Coronary artery (tissue), 2 donors: ENCODE measurements at regions not wholly inside any gene's neighbourhood (a gene's known extent, or its start where the extent isn't known, plus 50 kb on each side); places are given as distances from the start of the nearest gene placed in this dataset.

Experiments
- DNase-seq: peaks from one replicate; pipeline ENCODE4 v3.0.0-alpha.2; 2017; ENCODE audit warnings: low spot score
- H3K27ac ChIP-seq, 2 donors: fragments of 200-600 bp; sonication (generic); one replicate each; pipeline ENCODE4 v1.5.1; 2016 to 2019
- H3K4me3 ChIP-seq: fragments of 200-600 bp; sonication (generic); 2 replicates; pipeline ENCODE4 v1.5.1; 2016; ENCODE audit warnings: mild to moderate bottlenecking, moderate library complexity
- CTCF ChIP-seq: fragments of 200-600 bp; sonication (generic); IDR thresholded peaks from one replicate; pipeline ENCODE4 v1.5.1; 2019; ENCODE audit warnings: antibody characterized with exemption

DNA sequence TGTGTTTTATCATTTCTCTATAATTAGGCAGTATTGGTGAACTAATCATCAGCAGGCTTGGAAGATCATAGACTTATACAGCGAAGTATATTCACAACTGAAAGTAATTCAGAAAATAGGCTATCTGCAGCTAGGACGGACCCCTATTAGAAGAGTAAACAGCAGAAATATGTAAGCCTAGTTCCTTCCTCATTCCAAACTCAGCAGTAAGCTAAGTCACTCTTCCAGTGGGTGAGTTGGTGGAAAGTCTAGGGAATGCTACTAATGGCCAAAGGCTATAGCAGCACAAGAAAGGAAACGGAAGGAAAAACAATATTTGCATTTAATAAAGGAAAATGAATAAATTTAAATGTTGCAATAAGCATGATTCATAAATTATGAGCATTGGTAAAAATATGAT, 918.1 kb upstream of the TMPRSS15 start:
- no peak for DNase-seq
- Histone ChIP-seq H3K4me3 (no peak overlapping the region), H3K27ac (no peak overlapping the region)
- TF ChIP-seq CTCF, result no peak

DNA sequence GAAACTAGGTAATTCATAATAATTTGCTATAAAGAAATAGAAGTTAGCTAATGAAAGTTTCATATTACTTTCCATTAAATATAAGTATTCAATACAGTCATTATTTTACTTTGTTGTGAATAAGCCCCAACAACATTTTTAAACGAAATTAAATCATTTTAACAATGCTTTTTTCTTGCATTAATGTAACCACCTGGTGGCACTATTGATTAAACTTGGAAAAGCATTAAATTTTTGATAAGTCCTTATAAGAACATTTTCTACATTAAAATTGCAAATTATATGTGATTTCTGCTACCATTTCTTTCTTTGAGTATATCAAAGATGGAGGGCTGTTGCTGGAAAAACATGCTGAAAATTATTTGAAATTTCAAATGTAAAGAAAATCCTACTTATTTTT, 918.8 kb upstream of the TMPRSS15 start:
- DNase-seq, result no peak
- no peak overlapping the region for H3K4me3 ChIP-seq
- no peak overlapping the region for H3K27ac ChIP-seq
- no peak for TF ChIP-seq CTCF

GRCh38 chr21:19326531-19327319, 923.1 kb upstream of the TMPRSS15 start:
- no peak overlapping the region for H3K27ac ChIP-seq
- no peak for DNase-seq
- H3K4me3 ChIP-seq, result no peak overlapping the region
- no peak for TF ChIP-seq CTCF

- TF ChIP-seq CTCF, result no peak
- no peak overlapping the region for H3K27ac ChIP-seq
- DNase-seq, result no peak
- no peak overlapping the region for H3K4me3 ChIP-seq
Measured at GRCh38 chr21:19328954-19329353, 925.4 kb upstream of the TMPRSS15 start.

DNA sequence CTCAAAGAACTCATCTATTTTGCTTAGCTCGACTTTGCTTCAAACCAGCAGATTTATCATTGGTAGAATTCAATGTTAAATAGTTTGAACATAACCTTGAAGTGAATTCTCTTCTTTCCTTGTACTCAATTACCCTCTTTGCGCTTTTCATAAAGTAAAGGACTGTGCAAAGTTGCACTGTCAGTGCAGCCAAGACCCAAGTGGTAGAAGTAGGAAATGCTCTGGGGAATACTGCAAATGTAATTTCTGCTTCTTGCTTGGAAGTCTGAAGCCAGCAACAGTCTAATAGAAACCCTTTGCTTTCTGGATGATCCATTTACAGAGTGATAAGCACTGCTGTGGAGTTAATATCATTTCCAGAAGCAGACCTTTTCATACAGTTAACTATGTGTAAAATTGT, 936.7 kb upstream of the TMPRSS15 start:
- no peak for DNase-seq
- no peak for TF ChIP-seq CTCF
- no peak overlapping the region for H3K4me3 ChIP-seq
- H3K27ac ChIP-seq, result no peak overlapping the region

- Histone ChIP-seq H3K4me3 (no peak overlapping the region), H3K27ac (no peak overlapping the region)
- TF ChIP-seq CTCF, result no peak
- no peak for DNase-seq
Measured at GRCh38 chr21:19340954-19341353, 937.4 kb upstream of the TMPRSS15 start.

GRCh38 chr21:19343711-19344110, 940.1 kb upstream of the TMPRSS15 start:
- no peak for DNase-seq
- no peak for TF ChIP-seq CTCF
- no peak overlapping the region for H3K4me3 ChIP-seq
- no peak overlapping the region for H3K27ac ChIP-seq
